Astrocyte (in vitro differentiated cells and primary cell): ENCODE measurements at regions not wholly inside any gene's neighbourhood (a gene's known extent, or its start where the extent isn't known, plus 50 kb on each side); places are given as distances from the start of the nearest gene placed in this dataset.

Experiments used
- EZH2 ChIP-seq: IDR thresholded peaks from 2 replicates; pipeline ENCODE4 v1.6.1; 2012; ENCODE audit warnings: mild to moderate bottlenecking, low read length, inconsistent platforms; ENCODE audit not compliant: insufficient read depth
- TF ChIP-seq, protein P1 (sequence below): IDR thresholded peaks from 2 replicates; pipeline ENCODE4 v1.5.1; 2011; ENCODE audit warnings: low read depth, mild to moderate bottlenecking, inconsistent platforms, low read length, moderate library complexity; ENCODE audit not compliant: insufficient read depth

- no peak for TF ChIP-seq EZH2
- TF ChIP-seq, protein P1, sequence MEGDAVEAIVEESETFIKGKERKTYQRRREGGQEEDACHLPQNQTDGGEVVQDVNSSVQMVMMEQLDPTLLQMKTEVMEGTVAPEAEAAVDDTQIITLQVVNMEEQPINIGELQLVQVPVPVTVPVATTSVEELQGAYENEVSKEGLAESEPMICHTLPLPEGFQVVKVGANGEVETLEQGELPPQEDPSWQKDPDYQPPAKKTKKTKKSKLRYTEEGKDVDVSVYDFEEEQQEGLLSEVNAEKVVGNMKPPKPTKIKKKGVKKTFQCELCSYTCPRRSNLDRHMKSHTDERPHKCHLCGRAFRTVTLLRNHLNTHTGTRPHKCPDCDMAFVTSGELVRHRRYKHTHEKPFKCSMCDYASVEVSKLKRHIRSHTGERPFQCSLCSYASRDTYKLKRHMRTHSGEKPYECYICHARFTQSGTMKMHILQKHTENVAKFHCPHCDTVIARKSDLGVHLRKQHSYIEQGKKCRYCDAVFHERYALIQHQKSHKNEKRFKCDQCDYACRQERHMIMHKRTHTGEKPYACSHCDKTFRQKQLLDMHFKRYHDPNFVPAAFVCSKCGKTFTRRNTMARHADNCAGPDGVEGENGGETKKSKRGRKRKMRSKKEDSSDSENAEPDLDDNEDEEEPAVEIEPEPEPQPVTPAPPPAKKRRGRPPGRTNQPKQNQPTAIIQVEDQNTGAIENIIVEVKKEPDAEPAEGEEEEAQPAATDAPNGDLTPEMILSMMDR = no peak
Measured at GRCh38 chr11:13145461-13145860, 132.1 kb upstream of the BMAL1 start.
